T1000 (cell line): ENCODE measurements at regions not wholly inside any gene's neighbourhood (a gene's known extent, or its start where the extent isn't known, plus 50 kb on each side); places are given as distances from the start of the nearest gene placed in this dataset.
"Not testable (repeated sequence)": the region's sequence is repeated elsewhere in the genome, so short reads cannot be mapped to it uniquely, and the experiment has no call there.

Source experiments
- DNase-seq: peaks from one replicate; lab custom pipeline; 2025; ENCODE audit warnings: mixed read lengths; lab: John Stamatoyannopoulos, UW

DNA sequence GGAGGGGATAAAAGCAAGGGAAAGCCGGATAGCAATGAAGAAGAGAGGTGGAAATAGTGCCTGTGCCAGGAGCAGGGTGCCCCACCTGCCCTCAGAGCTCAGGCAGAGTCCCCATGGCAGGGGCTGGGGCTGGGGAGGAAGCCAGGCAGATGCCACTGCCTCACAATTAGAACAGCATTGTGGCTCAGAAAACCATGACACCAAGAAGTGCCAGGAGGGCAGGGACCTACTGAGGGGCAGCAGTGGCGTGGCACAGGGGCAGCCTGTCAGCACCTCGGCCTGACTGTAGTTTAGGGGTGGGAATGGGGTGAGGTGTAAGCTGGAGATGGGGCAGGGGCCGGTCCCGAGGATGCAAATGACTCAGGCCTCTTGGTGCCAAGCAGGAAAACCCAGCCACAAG lies 532.1 kb upstream of the B3GAT1 start:
- DNase-seq, result no peak

DNA sequence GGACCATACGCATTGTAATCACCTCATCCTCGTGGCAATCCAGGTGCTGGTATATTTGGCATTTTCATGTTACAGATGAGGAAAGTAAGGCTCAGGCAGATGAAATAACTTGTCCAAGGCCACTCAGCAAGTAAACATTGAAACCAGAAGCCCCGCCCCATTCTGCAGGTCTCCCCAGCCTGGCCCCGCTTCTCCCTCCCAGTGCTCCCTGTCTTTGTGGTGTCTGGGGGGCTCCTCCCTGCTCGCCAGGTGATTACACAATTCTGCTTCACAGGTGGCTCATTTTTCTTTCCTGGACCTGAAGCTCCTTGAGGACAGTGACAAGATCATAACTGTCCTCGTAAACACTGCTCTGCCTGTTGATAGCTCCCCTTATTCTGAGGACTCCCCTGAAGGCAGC lies 531.5 kb upstream of the B3GAT1 start:
- DNase-seq, result no peak

DNA sequence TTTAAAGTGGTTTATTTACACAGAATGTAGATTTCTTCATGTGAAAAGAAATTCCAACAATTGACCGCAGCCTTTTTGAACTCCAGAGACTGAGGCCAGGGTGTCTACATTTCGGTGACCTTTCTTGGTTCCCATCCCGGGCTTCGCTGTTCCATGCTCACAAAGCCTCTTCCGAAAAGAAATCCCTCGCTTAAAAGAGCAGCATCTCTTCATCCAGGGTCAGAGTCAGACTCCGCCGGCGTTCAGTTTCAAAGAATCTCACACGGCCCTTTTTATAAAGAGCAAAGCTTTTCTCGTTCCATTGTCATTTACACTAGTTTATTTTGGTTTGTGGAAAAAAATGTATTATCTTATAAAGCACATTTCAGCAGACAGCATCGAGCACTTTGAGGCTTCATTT lies 530.6 kb upstream of the B3GAT1 start:
- no peak for DNase-seq

DNA sequence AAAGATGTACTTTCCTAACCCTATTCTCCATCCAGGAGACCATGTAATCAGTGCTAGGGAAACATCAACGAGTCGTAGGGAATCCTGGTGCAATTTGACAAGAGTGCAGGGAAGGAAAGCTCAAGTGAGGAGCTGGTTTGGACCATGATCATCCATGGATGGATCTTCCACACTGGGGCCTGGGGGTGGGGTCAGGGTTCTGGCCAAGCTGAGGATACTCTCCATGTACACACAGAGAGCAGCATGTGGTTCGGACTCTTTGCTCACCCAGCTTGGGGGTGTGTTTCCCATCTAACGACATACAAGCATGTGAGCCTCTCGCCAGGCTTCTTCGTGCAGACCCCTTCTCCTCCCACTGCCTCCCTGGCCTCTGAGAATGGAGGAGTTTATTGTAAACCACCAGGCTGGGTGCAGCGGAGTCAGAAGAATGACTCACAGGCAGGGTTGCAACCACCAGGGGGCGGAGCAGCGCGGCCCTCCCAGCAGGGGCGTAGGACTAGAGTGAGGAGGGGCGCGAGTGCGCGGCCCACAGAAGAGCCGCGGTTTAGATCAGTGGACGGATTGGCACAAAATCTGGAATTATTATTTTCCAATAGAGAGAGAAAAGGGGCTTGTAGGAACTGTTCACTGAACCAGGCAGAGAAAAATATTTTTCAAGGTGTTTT lies 530.0 kb upstream of the B3GAT1 start:
- not testable (repeated sequence) for DNase-seq

DNA sequence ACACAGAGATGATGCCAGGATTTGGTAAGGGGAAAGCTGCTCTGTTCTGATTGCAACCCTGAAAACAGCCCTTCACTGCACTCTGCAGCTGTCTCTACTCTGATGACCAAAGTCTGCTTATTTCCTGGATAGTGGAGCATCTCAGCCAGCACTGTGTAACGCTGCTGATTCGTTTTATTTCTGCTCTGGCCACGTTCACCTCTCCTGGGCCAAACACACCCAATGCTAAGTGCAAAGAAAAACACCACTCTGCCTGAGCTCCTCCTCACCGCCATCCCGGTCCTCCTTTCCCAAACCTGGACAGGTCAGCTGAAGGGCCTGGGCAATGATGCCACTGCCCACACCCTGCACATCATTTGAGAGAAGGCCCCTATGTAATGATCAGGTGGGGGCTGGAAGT lies 529.3 kb upstream of the B3GAT1 start:
- no peak for DNase-seq

DNA sequence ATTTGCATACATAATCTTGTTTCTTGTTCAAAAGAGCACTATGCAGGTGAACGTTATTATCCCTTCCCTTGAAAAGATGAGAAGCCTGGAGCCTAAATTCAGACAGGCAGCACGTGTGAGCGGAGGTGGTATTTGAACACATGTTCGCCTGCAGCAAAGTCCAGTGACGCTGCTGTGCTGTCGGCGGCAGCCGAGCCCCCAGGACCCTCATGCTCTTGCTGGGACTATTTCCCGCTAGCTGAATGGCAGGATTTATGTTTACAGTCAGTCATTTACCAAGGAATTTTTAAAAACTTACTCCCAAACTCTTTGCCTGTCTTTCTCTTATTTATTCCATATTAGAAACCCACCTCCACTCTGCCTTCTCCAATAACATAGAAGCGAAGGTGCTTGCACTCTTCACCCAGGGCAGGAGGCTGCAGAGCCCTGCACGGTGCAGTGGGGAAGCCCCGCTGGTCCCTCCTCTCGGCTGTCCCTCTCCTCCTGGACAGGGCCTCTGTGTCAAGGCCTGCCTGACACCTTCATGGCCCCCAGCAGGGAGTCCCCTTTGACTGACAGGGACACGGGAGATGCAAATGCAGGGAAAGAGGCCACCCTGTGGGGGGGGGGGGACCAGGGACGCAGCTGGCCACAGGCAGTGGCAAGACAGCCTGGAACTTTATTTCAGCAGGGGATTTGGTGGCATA lies 528.5 kb upstream of the B3GAT1 start:
- no peak for DNase-seq

- no peak for DNase-seq
These were observed 527.9 kb upstream of the B3GAT1 start for GRCh38 chr11:134939905-134940304.

DNA sequence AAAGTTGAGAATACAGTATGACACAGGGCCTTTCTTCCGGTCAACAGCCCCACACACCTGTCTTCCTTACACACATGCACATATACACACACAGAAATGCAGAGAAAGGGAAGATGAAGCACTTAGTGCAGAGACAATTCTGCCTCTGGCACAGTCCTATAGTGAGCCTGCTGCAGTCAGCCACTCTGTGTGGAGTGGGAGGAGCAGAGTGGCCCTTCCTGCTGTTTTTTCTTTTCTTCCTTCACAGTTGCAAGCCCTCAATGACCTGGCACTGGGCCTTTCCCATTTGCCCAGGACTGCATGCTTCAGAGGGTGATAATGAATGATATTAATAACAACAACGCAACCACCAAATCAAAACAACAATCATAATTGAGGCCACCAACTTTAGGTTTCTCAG lies 527.0 kb upstream of the B3GAT1 start:
- no peak for DNase-seq

GRCh38 chr11:134938212-134938611 lies 526.2 kb upstream of the B3GAT1 start:
- no peak for DNase-seq

DNA sequence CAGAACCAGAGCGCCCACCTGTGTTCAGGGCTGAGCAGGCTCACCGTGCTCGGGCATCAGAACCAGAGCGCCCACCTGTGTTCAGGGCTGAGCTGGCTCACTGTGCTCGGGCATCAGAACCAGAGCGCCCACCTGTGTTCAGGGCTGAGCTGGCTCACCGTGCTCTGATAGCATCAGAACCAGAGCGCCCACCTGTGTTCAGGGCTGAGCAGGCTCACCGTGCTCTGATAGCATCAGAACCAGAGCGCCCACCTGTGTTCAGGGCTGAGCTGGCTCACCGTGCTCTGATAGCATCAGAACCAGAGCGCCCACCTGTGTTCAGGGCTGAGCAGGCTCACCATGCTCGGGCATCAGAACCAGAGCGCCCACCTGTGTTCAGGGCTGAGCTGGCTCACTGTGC lies 525.2 kb upstream of the B3GAT1 start:
- not testable (repeated sequence) for DNase-seq

- DNase-seq, result no peak
These were observed 520.7 kb upstream of the B3GAT1 start for GRCh38 chr11:134932761-134933160.

DNA sequence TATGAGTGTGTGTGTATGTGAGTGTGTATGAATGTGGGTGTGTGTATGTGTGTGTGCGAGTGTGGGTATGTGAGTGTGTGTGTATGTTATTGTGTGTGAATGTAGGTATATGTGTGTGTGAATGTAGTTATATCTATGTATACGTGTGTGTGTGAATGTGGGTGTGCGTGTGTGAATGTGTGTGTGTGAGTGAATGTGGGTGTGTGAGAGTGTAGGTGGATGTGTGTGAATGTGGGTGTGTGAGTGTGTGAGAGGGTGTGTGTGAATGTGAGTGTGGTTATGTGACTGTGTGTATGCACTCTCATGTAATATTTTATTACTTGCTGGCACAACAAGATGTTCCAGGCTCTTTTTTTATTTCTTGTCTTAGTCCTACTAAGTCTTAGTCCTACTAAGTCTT lies 513.4 kb upstream of the B3GAT1 start:
- no peak for DNase-seq

DNA sequence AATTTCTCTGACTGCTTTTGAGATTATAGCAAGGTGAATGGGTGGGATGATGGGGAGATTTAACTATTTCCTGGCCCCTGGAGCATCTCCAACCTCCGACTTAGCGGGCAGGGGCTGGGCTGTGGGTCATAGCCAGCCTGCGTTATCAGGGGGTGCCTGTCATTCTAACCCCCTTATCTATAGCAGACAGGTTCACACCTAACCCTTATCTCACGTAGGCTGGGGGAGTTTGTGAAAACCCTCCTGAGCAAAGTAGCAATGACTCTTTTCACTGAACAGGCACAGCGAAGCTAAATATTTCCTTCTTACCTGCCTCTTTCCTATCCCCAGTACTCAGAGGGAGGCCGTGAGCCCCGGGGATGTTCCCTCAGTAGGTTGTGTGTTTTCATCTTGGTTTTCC lies 511.4 kb upstream of the B3GAT1 start:
- no peak for DNase-seq

DNA sequence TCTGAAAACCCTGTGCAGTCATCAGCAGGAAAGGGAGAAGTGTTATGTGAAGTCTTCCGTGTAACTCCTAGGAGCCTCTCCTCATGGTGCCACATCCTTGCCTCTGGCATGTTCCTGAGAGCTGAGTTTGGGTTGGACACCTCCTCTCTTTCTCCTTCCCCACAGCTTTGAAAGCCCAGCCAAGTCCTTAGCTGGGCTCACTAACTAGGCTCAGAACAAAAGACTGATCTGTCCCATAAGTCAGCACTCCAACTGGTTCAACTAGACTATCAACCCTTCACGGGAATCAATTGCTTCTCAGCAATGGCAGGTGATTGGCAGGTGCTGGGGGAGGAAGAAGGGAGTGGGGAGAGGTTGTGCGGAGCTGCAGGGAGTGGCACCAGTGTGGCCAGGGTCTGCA lies 509.9 kb upstream of the B3GAT1 start:
- no peak for DNase-seq

GRCh38 chr11:134920851-134921608 lies 509.0 kb upstream of the B3GAT1 start:
- no peak for DNase-seq

- DNase-seq, result no peak
These were observed 504.6 kb upstream of the B3GAT1 start for GRCh38 chr11:134916421-134917213.

GRCh38 chr11:134915881-134916280 lies 503.8 kb upstream of the B3GAT1 start:
- no peak for DNase-seq

DNA sequence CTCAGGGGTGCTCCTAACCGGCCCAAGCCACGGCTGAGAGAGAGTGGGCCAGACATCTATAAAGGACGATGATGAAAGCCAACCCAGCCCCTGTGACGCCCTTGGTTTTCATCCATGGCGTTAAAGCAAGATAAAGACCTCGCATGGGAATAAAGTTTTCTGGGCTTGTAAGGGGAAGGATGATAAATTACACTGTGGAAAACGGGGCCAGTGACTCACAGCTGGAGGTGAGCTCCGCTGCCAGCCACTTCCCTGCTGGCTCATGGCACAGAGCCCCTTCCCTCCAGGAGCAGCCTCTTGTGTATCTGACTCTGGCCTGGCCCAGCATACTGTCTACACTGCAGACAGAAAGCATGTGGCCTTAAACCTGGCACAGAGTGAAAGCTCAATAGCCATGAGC lies 503.2 kb upstream of the B3GAT1 start:
- no peak for DNase-seq

DNA sequence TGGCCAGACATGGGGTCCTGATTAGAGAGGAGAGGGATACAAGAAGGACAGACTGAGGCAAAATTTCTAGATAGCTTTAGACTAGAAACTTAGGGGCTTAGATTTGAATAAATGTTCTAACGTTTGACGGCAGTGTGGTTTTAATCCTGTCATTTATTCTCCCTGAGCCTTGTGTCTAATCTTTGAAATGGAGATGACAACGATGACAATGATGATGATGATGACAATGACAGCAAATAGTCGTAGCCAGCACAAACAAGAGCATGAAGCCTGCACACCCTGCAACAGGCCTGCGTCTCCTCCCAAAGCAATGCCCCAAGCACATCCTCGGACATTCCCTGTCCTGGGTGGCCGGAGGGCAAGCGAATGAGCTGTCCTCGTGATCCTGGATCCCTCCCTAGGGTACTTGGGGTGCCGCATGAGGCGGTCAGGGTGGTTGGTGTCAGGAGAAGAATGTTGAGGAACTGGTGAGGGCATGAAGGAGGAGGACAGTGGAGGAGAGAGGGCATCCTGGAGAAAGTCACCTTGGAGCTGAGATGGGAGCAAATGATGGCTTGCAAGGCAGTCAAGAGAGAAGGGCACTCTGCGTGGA lies 502.1 kb upstream of the B3GAT1 start:
- DNase-seq, result no peak

GRCh38 chr11:134913391-134913790 lies 501.3 kb upstream of the B3GAT1 start:
- no peak for DNase-seq

- DNase-seq, result no peak
These were observed 499.6 kb upstream of the B3GAT1 start for GRCh38 chr11:134911514-134912180.
